ENCODE measurements at regions not wholly inside any gene's neighbourhood (a gene's known extent, or its start where the extent isn't known, plus 50 kb on each side); places are given as distances from the start of the nearest gene placed in this dataset.

DNA sequence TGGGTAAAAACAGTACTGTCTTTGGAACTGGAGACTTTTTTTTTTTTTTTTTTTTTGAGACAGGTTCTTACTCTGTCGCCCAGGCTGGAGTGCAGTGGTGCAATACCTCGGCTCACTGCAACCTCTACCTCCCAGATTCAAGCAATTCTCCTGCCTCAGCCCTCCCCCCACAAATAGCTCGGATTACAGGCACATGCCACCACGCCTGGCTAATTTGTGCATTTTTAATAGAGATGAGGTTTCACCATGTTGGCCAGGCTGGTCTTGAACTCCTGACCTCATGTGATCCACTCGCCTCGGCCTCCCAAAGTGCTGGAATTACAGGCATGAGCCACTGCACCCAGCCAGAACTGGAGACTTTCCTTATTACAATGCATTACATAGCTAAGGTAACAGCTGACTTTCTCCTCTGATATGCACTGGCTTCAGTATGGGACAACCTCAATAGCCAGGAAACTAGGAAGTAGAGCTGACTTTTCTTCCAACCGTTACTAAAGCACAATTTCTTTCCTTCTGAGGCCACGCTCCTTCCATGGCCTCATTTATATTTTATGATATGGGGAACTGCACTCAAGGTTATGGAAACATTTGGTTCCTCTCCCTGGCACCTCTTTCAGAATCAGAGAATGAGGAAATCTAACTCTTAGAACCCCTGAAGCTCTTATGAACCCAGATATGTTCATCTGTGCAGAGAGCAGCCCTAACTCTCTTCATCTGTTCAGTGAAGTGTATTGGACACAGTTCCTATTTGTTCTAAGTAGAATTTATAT lies 53.5 kb upstream of the FAM9B start:
- H3K4me2 ChIP-seq (ENCODE audit: low read length) = no peak overlapping the region
- no peak overlapping the region for H3K9ac ChIP-seq (ENCODE audit: low read depth, low read length)
- no peaks in the 10 kb centered on the region for H3K36me3 ChIP-seq (ENCODE audit: insufficient read depth, low read length)
- H3K4me1 ChIP-seq (ENCODE audit: control insufficient read depth, insufficient read depth, low read length) = no peaks in the 10 kb centered on the region
- no peak overlapping the region for H3K4me3 ChIP-seq (ENCODE audit: low read length)
- no peaks in the 10 kb centered on the region for H3K9me3 ChIP-seq (replicated peaks; ENCODE audit: low read length)
- H3K27me3 ChIP-seq (ENCODE audit: control insufficient read depth, insufficient read depth, low read length) = no peaks in the 10 kb centered on the region

DNA sequence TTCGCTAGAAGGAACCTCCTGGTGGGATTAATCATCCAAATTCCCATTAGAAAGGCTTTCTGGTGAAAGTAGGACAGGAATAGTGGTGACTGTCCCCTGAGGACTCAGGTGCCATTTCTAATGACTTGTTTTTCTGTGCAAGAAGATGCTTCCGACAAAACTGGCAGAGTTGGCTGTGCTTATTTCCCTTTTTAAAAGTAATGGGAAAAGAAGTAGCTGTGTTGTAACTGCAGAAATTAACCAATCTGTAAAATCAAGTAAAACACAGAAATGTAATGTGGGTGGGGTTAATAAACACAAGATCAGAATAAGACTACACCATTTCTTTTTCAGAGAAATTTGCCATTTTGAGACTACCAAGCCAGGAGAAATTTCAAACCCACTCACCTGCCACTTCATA lies 55.0 kb upstream of the FAM9B start:
- no peaks in the 10 kb centered on the region for H3K36me3 ChIP-seq (ENCODE audit: insufficient read depth, low read length)
- no peaks in the 10 kb centered on the region for H3K4me1 ChIP-seq (ENCODE audit: control insufficient read depth, insufficient read depth, low read length)
- no peaks in the 10 kb centered on the region for H3K9me3 ChIP-seq (replicated peaks; ENCODE audit: low read length)
- no peaks in the 10 kb centered on the region for H3K27me3 ChIP-seq (ENCODE audit: control insufficient read depth, insufficient read depth, low read length)
- no peak overlapping the region for H3K4me2 ChIP-seq (ENCODE audit: low read length)
- H3K4me3 ChIP-seq (ENCODE audit: low read length) = no peak overlapping the region
- no peak overlapping the region for H3K9ac ChIP-seq (ENCODE audit: low read depth, low read length)

- H3K27me3 ChIP-seq (ENCODE audit: control insufficient read depth, insufficient read depth, low read length) = no peaks in the 10 kb centered on the region
- no peak overlapping the region for H3K4me2 ChIP-seq (ENCODE audit: low read length)
- H3K4me1 ChIP-seq (ENCODE audit: control insufficient read depth, insufficient read depth, low read length) = no peaks in the 10 kb centered on the region
- H3K9me3 ChIP-seq (replicated peaks; ENCODE audit: low read length) = peaks cover 9% of the 10 kb centered on the region
- no peak overlapping the region for H3K4me3 ChIP-seq (ENCODE audit: low read length)
- no peaks in the 10 kb centered on the region for H3K36me3 ChIP-seq (ENCODE audit: insufficient read depth, low read length)
- H3K9ac ChIP-seq (ENCODE audit: low read depth, low read length) = no peak overlapping the region
Observed at GRCh38 chrX:9090766-9091165, 56.8 kb upstream of the FAM9B start.

DNA sequence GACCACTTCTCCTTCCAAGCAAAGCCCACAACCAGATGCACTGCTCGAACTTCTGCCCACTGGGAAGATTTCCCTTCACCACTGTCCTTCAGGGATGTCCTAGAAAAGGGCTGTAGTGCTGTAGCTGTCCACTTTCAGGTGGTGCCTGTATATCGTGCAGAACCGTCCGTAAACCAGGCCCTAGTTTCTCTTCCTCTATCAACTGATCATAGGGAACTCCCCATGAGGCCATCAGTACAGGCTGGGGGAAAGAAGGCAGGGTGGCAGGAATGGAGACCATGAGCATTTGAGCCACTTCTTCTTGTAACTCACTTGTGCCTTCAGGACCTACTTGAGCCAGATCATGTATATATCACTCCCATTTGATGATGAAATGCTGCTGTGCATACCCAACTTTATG lies 57.3 kb upstream of the FAM9B start:
- H3K36me3 ChIP-seq (ENCODE audit: insufficient read depth, low read length) = no peaks in the 10 kb centered on the region
- no peak overlapping the region for H3K4me3 ChIP-seq (ENCODE audit: low read length)
- no peaks in the 10 kb centered on the region for H3K4me1 ChIP-seq (ENCODE audit: control insufficient read depth, insufficient read depth, low read length)
- H3K4me2 ChIP-seq (ENCODE audit: low read length) = no peak overlapping the region
- no peak overlapping the region for H3K9ac ChIP-seq (ENCODE audit: low read depth, low read length)
- H3K9me3 ChIP-seq (replicated peaks; ENCODE audit: low read length) = peaks cover 9% of the 10 kb centered on the region
- H3K27me3 ChIP-seq (ENCODE audit: control insufficient read depth, insufficient read depth, low read length) = no peaks in the 10 kb centered on the region

GRCh38 chrX:9102956-9103355 lies 69.0 kb upstream of the FAM9B start:
- Histone ChIP-seq H3K4me1 (ENCODE audit: control insufficient read depth, insufficient read depth, low read length) (no peaks in the 10 kb centered on the region), H3K4me3 (ENCODE audit: low read length) (no peak overlapping the region), H3K9ac (ENCODE audit: low read depth, low read length) (no peak overlapping the region), H3K27me3 (ENCODE audit: control insufficient read depth, insufficient read depth, low read length) (no peaks in the 10 kb centered on the region), H3K4me2 (ENCODE audit: low read length) (no peak overlapping the region), H3K36me3 (ENCODE audit: insufficient read depth, low read length) (no peaks in the 10 kb centered on the region), H3K9me3 (replicated peaks; ENCODE audit: low read length) (no peaks in the 10 kb centered on the region)

GRCh38 chrX:9108054-9108453 lies 74.1 kb upstream of the FAM9B start:
- Histone ChIP-seq H3K4me3 (ENCODE audit: low read length) (no peak overlapping the region), H3K9ac (ENCODE audit: low read depth, low read length) (no peak overlapping the region), H3K9me3 (replicated peaks; ENCODE audit: low read length) (no peaks in the 10 kb centered on the region), H3K27me3 (ENCODE audit: control insufficient read depth, insufficient read depth, low read length) (no peaks in the 10 kb centered on the region), H3K4me1 (ENCODE audit: control insufficient read depth, insufficient read depth, low read length) (no peaks in the 10 kb centered on the region), H3K4me2 (ENCODE audit: low read length) (no peak overlapping the region), H3K36me3 (ENCODE audit: insufficient read depth, low read length) (no peaks in the 10 kb centered on the region)

DNA sequence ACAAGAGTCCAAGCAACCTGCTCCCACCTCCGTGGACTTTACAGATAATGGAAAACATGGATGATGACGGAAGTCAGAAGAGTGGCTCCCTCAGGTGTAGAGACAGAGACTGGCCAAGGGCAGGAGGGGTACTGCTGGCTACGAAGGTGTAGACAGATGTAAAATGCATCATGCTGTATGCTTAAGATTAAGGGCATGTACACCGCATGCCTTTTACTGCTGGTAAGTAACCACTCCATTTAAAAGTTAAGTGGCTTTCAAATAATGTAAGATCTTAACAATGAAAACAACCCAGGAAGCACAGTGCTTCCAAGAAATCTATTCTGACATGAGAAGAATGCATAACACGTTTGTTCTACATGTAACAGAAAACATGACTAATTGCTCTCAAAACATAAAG lies 76.9 kb upstream of the FAM9B start:
- no peaks in the 10 kb centered on the region for H3K27me3 ChIP-seq (ENCODE audit: control insufficient read depth, insufficient read depth, low read length)
- H3K4me1 ChIP-seq (ENCODE audit: control insufficient read depth, insufficient read depth, low read length) = no peaks in the 10 kb centered on the region
- H3K9me3 ChIP-seq (replicated peaks; ENCODE audit: low read length) = no peaks in the 10 kb centered on the region
- no peaks in the 10 kb centered on the region for H3K36me3 ChIP-seq (ENCODE audit: insufficient read depth, low read length)
- no peak overlapping the region for H3K4me2 ChIP-seq (ENCODE audit: low read length)
- H3K9ac ChIP-seq (ENCODE audit: low read depth, low read length) = no peak overlapping the region
- no peak overlapping the region for H3K4me3 ChIP-seq (ENCODE audit: low read length)

GRCh38 chrX:9114245-9114644 lies 80.3 kb upstream of the FAM9B start:
- Histone ChIP-seq H3K4me3 (ENCODE audit: low read length) (no peak overlapping the region), H3K9me3 (replicated peaks; ENCODE audit: low read length) (no peaks in the 10 kb centered on the region), H3K27me3 (ENCODE audit: control insufficient read depth, insufficient read depth, low read length) (no peaks in the 10 kb centered on the region), H3K4me1 (ENCODE audit: control insufficient read depth, insufficient read depth, low read length) (no peaks in the 10 kb centered on the region), H3K4me2 (ENCODE audit: low read length) (no peak overlapping the region), H3K36me3 (ENCODE audit: insufficient read depth, low read length) (no peaks in the 10 kb centered on the region), H3K9ac (ENCODE audit: low read depth, low read length) (no peak overlapping the region)

- H3K27me3 ChIP-seq (ENCODE audit: control insufficient read depth, insufficient read depth, low read length) = no peaks in the 10 kb centered on the region
- no peak overlapping the region for H3K9ac ChIP-seq (ENCODE audit: low read depth, low read length)
- H3K4me1 ChIP-seq (ENCODE audit: control insufficient read depth, insufficient read depth, low read length) = no peaks in the 10 kb centered on the region
- H3K4me3 ChIP-seq (ENCODE audit: low read length) = no peak overlapping the region
- H3K4me2 ChIP-seq (ENCODE audit: low read length) = no peak overlapping the region
- no peaks in the 10 kb centered on the region for H3K36me3 ChIP-seq (ENCODE audit: insufficient read depth, low read length)
- no peaks in the 10 kb centered on the region for H3K9me3 ChIP-seq (replicated peaks; ENCODE audit: low read length)
Observed at GRCh38 chrX:9117851-9118250, 83.9 kb upstream of the FAM9B start.

DNA sequence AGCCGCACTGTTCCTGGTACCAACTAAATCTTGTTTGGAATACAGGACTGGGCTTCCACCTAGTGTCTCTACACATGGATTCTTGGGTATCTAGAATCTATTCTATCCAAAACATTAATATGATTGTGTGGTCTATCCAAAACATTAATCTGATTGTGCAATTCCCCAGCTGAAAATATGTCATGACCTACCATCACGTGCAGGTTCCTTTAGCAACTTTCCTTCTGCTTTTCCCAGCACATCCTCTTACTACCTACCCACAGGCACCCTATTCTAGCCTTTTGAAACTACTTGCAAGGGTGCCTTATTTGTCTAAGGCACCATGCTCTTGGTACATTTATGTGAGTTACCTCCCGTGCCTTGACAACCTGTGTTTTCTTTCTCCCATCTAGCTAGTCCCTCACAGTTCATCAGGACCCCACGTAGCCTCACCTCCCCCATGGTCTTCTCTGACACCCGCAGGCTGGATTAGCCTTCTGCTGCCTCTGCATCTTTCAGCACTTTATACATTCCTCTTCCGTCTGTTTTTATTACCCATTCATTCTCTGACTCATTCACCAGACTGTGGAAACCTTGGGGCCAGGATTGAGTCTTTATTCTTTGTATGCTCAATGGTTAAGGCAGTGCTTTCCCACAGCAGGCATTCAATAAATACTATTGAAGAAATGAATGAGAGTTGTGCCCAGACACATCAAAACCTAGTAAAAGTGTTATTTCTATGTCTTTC lies 88.8 kb upstream of the FAM9B start:
- Histone ChIP-seq H3K4me2 (ENCODE audit: low read length) (no peak overlapping the region), H3K9ac (ENCODE audit: low read depth, low read length) (no peak overlapping the region), H3K4me3 (ENCODE audit: low read length) (no peak overlapping the region)

DNA sequence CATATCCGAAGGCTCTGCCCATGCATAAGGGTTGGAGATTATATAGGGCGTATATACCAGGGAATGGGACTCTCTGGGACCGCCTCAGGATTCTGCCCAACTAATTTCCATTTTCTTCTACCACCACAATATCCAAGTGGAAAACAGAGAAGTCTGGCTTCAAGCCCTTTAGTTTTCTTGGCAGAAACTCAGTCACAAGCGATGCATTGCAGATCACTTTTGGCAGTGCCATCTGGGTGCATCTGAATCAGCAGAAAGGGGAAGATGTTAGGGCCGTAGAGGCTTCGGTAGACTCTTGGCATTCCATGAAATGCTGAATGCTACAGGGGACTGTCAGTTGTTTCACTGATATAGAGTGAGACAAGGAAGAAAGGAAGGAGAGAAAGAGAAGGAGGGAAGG lies 94.1 kb upstream of the FAM9B start:
- Histone ChIP-seq H3K27me3 (ENCODE audit: control insufficient read depth, insufficient read depth, low read length) (no peaks in the 10 kb centered on the region), H3K36me3 (ENCODE audit: insufficient read depth, low read length) (no peaks in the 10 kb centered on the region), H3K9me3 (replicated peaks; ENCODE audit: low read length) (no peaks in the 10 kb centered on the region), H3K4me1 (ENCODE audit: control insufficient read depth, insufficient read depth, low read length) (no peaks in the 10 kb centered on the region), H3K9ac (ENCODE audit: low read depth, low read length) (no peak overlapping the region), H3K4me3 (ENCODE audit: low read length) (no peak overlapping the region), H3K4me2 (ENCODE audit: low read length) (no peak overlapping the region)

More for the DNA sequence above, 88.8 kb upstream of the FAM9B start:
- H3K4me1 ChIP-seq (ENCODE audit: control insufficient read depth, insufficient read depth, low read length) = no peaks in the 10 kb centered on the region
- H3K36me3 ChIP-seq (ENCODE audit: insufficient read depth, low read length) = no peaks in the 10 kb centered on the region
- H3K27me3 ChIP-seq (ENCODE audit: control insufficient read depth, insufficient read depth, low read length) = no peaks in the 10 kb centered on the region
- no peaks in the 10 kb centered on the region for H3K9me3 ChIP-seq (replicated peaks; ENCODE audit: low read length)

DNA sequence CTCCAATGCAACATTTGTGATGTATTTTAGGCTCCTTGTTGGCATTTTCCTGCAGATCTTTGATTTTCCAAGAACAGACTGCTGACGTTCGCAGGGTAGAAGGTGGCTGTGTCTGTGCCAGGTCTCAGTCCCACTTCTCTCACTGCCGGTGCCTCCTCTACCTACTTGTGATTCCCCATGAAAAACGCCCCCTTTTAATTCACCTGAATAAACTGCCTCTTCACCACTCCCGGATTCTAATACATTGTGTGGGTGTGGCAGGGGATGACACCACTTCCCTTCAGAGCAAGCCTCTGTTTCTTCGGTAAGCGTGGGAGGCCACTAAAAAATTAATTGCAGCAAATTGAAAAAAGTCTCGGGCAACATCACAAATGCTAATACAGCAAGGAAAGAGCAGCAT lies 96.1 kb upstream of the FAM9B start:
- H3K9ac ChIP-seq (ENCODE audit: low read depth, low read length) = no peak overlapping the region
- no peaks in the 10 kb centered on the region for H3K4me1 ChIP-seq (ENCODE audit: control insufficient read depth, insufficient read depth, low read length)
- no peak overlapping the region for H3K4me2 ChIP-seq (ENCODE audit: low read length)
- no peak overlapping the region for H3K4me3 ChIP-seq (ENCODE audit: low read length)
- H3K9me3 ChIP-seq (replicated peaks; ENCODE audit: low read length) = no peaks in the 10 kb centered on the region
- H3K36me3 ChIP-seq (ENCODE audit: insufficient read depth, low read length) = no peaks in the 10 kb centered on the region
- no peaks in the 10 kb centered on the region for H3K27me3 ChIP-seq (ENCODE audit: control insufficient read depth, insufficient read depth, low read length)
